ENCODE measurements at regions not wholly inside any gene's neighbourhood (a gene's known extent, or its start where the extent isn't known, plus 50 kb on each side); places are given as distances from the start of the nearest gene placed in this dataset.

GRCh38 chr16:51565184-51565583 lies 414.1 kb upstream of the SALL1 start:
- DNase-seq, result no peak

GRCh38 chr16:51562891-51563290 lies 411.8 kb upstream of the SALL1 start:
- DNase-seq, result no peak

GRCh38 chr16:51559901-51560300 lies 408.8 kb upstream of the SALL1 start:
- DNase-seq, result no peak

- no peak for DNase-seq
Measured at GRCh38 chr16:51557670-51558069, 406.6 kb upstream of the SALL1 start.

GRCh38 chr16:51556694-51557340 lies 405.7 kb upstream of the SALL1 start:
- no peak for DNase-seq

- DNase-seq, result no peak
Measured at GRCh38 chr16:51553910-51554309, 402.8 kb upstream of the SALL1 start.

- DNase-seq, result no peak
Measured at GRCh38 chr16:51553314-51553713, 402.2 kb upstream of the SALL1 start.

GRCh38 chr16:51550800-51551347 lies 399.8 kb upstream of the SALL1 start:
- no peak for DNase-seq

GRCh38 chr16:51549836-51550235 lies 398.8 kb upstream of the SALL1 start:
- no peak for DNase-seq

- no peak for DNase-seq
Measured at GRCh38 chr16:51545951-51546350, 394.9 kb upstream of the SALL1 start.

GRCh38 chr16:51544851-51545467 lies 393.9 kb upstream of the SALL1 start:
- no peak for DNase-seq

- DNase-seq, result no peak
Measured at GRCh38 chr16:51543971-51544370, 392.9 kb upstream of the SALL1 start.

GRCh38 chr16:51542981-51543815 lies 392.1 kb upstream of the SALL1 start:
- no peak for DNase-seq

GRCh38 chr16:51540259-51540658 lies 389.2 kb upstream of the SALL1 start:
- DNase-seq, result no peak

GRCh38 chr16:51538707-51539498 lies 387.8 kb upstream of the SALL1 start:
- no peak for DNase-seq

GRCh38 chr16:51535591-51535990 lies 384.5 kb upstream of the SALL1 start:
- no peak for DNase-seq

GRCh38 chr16:51532551-51532950 lies 381.5 kb upstream of the SALL1 start:
- DNase-seq, result no peak

- no peak for DNase-seq
Measured at GRCh38 chr16:51531271-51531670, 380.2 kb upstream of the SALL1 start.

- DNase-seq, result no peak
Measured at GRCh38 chr16:51527349-51527748, 376.3 kb upstream of the SALL1 start.

- no peak for DNase-seq
Measured at GRCh38 chr16:51526621-51527020, 375.6 kb upstream of the SALL1 start.

GRCh38 chr16:51524555-51525373 lies 373.7 kb upstream of the SALL1 start:
- no peak for DNase-seq

- DNase-seq, result no peak
Measured at GRCh38 chr16:51524070-51524469, 373.0 kb upstream of the SALL1 start.

Measured in activated CD4-positive, alpha-beta T cell treated with anti-CD3 and anti-CD28 coated beads, Interleukin-2, amount 50 U/mL, for 4 hours (primary cell).